Brain microvascular endothelial cell (primary cell): ENCODE measurements at regions not wholly inside any gene's neighbourhood (a gene's known extent, or its start where the extent isn't known, plus 50 kb on each side); places are given as distances from the start of the nearest gene placed in this dataset.

Source experiments
- DNase-seq: peaks from one replicate; pipeline ENCODE4 v3.0.0-alpha.2; 2020
- H3K27ac ChIP-seq: fragments of 250-450 bp; sonication (Bioruptor Pico); 2 replicates; pipeline ENCODE4 v1.5.1; 2020; ENCODE audit warnings: mild to moderate bottlenecking, moderate library complexity
- H3K27me3 ChIP-seq: fragments of 250-450 bp; sonication (Bioruptor Pico); replicated peaks from 2 replicates; pipeline ENCODE4 v1.5.1; 2020; ENCODE audit warnings: mild to moderate bottlenecking
- H3K36me3 ChIP-seq: fragments of 250-450 bp; sonication (Bioruptor Pico); replicated peaks from 2 replicates; pipeline ENCODE4 v1.5.1; 2020; ENCODE audit warnings: mild to moderate bottlenecking
- H3K4me3 ChIP-seq: 2 replicates; pipeline ENCODE4 v1.5.1; 2011; ENCODE audit warnings: low read depth, mild to moderate bottlenecking, control low read depth, low read length, moderate library complexity
- in situ Hi-C: cut with HindIII; loops from 2 replicates; pipeline ENCODE4 v1.10.0; 2017; ENCODE audit warnings: low sequenced_read_pairs, low pct_ligation_motif_present
- TF ChIP-seq, protein P1 (sequence below): IDR thresholded peaks from 2 replicates; pipeline ENCODE4 v1.5.1; 2011; ENCODE audit warnings: low read depth, mild to moderate bottlenecking, moderate library complexity, low read length, control low read depth, inconsistent platforms; ENCODE audit errors: missing control alignments

DNA sequence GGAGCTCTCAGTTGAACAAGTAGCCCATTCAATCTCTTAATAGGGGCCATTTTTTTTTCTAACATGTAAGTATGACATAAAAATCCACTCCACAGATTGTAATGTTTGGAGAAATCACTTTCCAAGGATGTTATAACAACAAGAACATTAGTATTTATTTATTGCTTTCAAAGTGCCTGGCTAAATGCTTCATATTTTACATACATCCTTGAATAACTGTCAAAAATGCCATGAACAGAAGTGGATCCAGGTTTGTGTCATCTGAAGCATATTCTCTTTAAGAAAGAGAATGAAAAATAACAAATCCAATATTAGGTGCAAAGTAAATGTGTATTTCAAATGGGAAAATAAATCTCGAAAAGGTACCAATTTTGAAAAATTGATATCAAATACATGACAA, 344.0 kb upstream of the FAT3 start:
- no peak overlapping the region for H3K4me3 ChIP-seq
- H3K36me3 ChIP-seq: no peaks in the 10 kb centered on the region
- no peak for DNase-seq
- in situ Hi-C loops: no loop called here
- H3K27ac ChIP-seq: no peak overlapping the region
- TF ChIP-seq, protein P1, sequence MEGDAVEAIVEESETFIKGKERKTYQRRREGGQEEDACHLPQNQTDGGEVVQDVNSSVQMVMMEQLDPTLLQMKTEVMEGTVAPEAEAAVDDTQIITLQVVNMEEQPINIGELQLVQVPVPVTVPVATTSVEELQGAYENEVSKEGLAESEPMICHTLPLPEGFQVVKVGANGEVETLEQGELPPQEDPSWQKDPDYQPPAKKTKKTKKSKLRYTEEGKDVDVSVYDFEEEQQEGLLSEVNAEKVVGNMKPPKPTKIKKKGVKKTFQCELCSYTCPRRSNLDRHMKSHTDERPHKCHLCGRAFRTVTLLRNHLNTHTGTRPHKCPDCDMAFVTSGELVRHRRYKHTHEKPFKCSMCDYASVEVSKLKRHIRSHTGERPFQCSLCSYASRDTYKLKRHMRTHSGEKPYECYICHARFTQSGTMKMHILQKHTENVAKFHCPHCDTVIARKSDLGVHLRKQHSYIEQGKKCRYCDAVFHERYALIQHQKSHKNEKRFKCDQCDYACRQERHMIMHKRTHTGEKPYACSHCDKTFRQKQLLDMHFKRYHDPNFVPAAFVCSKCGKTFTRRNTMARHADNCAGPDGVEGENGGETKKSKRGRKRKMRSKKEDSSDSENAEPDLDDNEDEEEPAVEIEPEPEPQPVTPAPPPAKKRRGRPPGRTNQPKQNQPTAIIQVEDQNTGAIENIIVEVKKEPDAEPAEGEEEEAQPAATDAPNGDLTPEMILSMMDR: no peak
- H3K27me3 ChIP-seq: no peaks in the 10 kb centered on the region

DNA sequence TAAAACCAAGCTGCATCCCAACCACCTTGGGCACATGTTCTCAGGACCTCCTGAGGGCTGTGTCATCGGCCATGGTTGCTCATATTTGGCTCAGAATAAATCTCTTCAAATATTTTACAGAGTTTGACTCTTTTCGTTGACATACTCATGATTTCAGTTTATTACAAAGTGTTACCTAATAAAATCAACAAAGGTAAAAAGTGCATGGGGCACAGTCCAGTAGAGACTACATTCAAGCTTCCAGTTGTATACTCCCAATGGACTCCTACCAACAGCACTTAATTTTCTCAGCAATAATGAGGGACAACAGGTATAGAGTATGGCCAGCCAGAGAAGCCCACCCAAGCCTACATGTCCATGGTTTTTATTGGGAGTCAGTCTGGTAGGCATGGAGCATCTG, 347.9 kb upstream of the FAT3 start:
- no peak for DNase-seq
- Histone ChIP-seq H3K27me3 (no peaks in the 10 kb centered on the region), H3K4me3 (no peak overlapping the region), H3K36me3 (no peaks in the 10 kb centered on the region), H3K27ac (no peak overlapping the region)
- in situ Hi-C loops: no loop called here
- TF ChIP-seq, protein P1: no peak

DNA sequence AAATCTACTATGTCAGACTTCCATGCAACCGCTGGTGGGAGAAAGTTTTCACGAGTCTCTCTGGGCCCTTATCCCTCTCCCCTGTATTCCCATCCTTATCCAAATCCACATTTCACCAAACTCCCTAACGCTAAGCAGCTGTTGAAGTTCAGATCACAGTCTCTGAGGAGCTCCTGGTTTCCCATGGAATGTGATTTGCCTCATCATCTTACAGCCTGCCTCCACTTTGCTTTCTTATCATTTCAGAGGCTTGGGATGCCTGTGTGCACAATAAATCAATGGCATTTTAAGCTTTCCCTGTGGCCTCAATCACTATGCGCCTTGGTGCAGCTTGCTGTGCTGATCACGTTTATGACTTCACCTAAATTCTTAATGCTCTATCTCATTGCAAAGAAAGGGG, 352.4 kb upstream of the FAT3 start:
- in situ Hi-C loops: no loop called here
- Histone ChIP-seq H3K27me3 (no peaks in the 10 kb centered on the region), H3K27ac (no peak overlapping the region), H3K36me3 (no peaks in the 10 kb centered on the region), H3K4me3 (no peak overlapping the region)
- TF ChIP-seq, protein P1: no peak
- DNase-seq: no peak

DNA sequence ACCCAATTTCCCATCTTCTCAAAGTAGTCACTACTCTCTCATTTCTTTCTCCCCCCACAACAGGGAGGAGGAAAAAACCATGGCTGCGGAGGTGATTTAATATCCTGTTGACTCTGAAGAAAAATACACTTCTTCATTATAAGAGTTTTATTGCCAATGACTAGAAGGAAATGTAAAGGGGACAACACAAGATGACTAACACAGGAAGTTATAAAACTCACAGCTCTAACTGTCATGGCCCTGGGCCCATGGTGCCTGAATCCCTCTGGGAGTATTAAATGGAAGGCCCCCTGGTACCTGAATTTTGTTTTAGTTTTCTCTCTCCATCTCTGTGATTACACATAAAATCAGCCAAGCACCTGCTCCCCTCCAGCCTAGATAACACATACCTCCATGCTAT, 352.8 kb upstream of the FAT3 start:
- Histone ChIP-seq H3K36me3 (no peaks in the 10 kb centered on the region), H3K27ac (no peak overlapping the region), H3K4me3 (no peak overlapping the region), H3K27me3 (no peaks in the 10 kb centered on the region)
- TF ChIP-seq, protein P1: no peak
- in situ Hi-C loops: no loop called here
- DNase-seq: no peak

DNA sequence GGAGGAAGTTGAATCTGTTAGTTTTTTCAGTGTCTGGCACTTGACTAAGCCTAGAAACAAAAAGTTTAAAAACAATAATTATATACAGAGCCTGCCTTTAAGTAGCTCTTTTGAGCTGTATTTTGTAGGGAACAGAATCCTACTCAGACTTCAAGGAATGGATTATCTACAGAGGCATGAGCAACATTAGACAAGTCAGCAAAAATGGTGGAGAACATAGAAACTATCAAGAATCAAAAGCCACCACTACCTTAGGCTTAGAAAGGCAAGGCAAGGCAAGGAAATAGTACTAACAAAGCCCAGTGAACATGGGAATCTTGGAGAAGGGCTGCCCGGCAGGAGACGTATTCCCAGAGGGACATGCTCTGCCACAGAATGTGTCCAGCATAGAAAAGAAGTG, 353.6 kb upstream of the FAT3 start:
- Histone ChIP-seq H3K36me3 (no peaks in the 10 kb centered on the region), H3K4me3 (no peak overlapping the region), H3K27ac (no peak overlapping the region), H3K27me3 (no peaks in the 10 kb centered on the region)
- no peak for DNase-seq
- in situ Hi-C loops: no loop called here
- TF ChIP-seq, protein P1: no peak

DNA sequence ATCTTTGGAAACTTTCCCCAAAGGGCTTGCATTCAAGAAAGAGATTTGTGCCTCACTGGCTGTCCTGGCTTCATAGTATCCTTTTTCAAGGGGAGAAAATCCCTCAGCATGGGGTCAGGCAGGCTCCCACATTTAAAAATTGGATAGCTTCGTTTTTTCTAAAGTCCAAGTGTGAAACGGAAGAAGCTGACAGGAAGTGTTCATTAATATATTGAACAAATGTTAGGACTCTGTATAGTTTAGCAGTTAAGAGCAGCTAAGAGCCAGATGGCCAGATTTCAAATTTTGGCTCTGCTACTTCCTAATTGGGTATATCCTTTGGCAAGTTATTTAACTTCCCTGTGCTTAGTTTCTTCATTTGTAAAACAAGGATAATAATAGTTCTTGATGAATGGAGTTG, 354.9 kb upstream of the FAT3 start:
- no peaks in the 10 kb centered on the region for H3K36me3 ChIP-seq
- no peak overlapping the region for H3K4me3 ChIP-seq
- no peak overlapping the region for H3K27ac ChIP-seq
- in situ Hi-C loops: no loop called here
- TF ChIP-seq, protein P1: no peak
- no peaks in the 10 kb centered on the region for H3K27me3 ChIP-seq
- no peak for DNase-seq
